WERI-Rb-1 (cell line): ENCODE measurements at regions not wholly inside any gene's neighbourhood (a gene's known extent, or its start where the extent isn't known, plus 50 kb on each side); places are given as distances from the start of the nearest gene placed in this dataset.

ENCODE experiments used
- DNase-seq: peaks from one replicate; pipeline ENCODE4 v3.0.0-alpha.2; 2020
- H3K27ac ChIP-seq: fragments of 250-450 bp; sonication (Bioruptor Pico); 2 replicates; pipeline ENCODE4 v1.5.1; 2020; ENCODE audit warnings: mild to moderate bottlenecking, moderate library complexity
- H3K27me3 ChIP-seq: fragments of 250-450 bp; sonication (Bioruptor Pico); 2 replicates; pipeline ENCODE4 v1.5.1; 2021; ENCODE audit warnings: mild to moderate bottlenecking, low read depth, moderate library complexity; ENCODE audit not compliant: insufficient read depth, severe bottlenecking
- H3K36me3 ChIP-seq: fragments of 250-450 bp; sonication (Bioruptor Pico); 2 replicates; pipeline ENCODE4 v1.5.1; 2020; ENCODE audit warnings: mild to moderate bottlenecking, moderate library complexity
- H3K4me3 ChIP-seq: 2 replicates; pipeline ENCODE4 v1.5.1; 2011; ENCODE audit warnings: low read depth, mild to moderate bottlenecking, control low read depth, low read length
- H3K9me3 ChIP-seq: fragments of 250-450 bp; sonication (Bioruptor Pico); 2 replicates; pipeline ENCODE4 v1.5.1; 2021; ENCODE audit warnings: mild to moderate bottlenecking, moderate library complexity; ENCODE audit not compliant: severe bottlenecking
- CTCF ChIP-seq: IDR thresholded peaks from 2 replicates; pipeline ENCODE4 v1.5.1; 2011; ENCODE audit warnings: low read depth, mild to moderate bottlenecking, control low read depth, inconsistent platforms, low read length

- no peaks in the 10 kb centered on the region for H3K27me3 ChIP-seq
- H3K27ac ChIP-seq: no peak overlapping the region
- no peak for DNase-seq
- no peak overlapping the region for H3K4me3 ChIP-seq
- H3K9me3 ChIP-seq: no peaks in the 10 kb centered on the region
- no peaks in the 10 kb centered on the region for H3K36me3 ChIP-seq
- no peak for TF ChIP-seq CTCF
Measured at GRCh38 chr1:245046769-245047168, 108.0 kb upstream of the KIF26B start.

DNA sequence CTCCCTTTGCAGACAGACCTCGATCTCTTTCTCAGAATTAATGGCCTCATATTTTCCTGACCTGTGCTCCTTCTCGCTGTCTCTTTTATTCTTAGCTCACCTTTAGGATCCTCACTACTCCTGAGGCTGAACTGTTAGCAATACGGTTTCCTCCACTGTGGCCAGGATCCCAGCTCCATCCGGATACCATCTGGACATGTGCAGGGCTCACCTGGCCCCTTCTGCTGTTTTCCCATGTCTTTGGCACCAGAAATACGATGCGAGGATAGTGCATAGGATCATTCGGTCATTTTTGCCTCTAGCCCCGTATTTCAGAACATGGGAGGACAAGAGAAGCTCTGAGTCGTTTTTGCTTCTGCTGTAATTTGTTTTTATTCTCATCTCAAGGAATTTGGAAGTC, 108.5 kb upstream of the KIF26B start:
- Histone ChIP-seq H3K9me3 (no peaks in the 10 kb centered on the region), H3K4me3 (no peak overlapping the region), H3K27me3 (no peaks in the 10 kb centered on the region), H3K36me3 (no peaks in the 10 kb centered on the region), H3K27ac (no peak overlapping the region)
- no peak for DNase-seq
- no peak for TF ChIP-seq CTCF

DNA sequence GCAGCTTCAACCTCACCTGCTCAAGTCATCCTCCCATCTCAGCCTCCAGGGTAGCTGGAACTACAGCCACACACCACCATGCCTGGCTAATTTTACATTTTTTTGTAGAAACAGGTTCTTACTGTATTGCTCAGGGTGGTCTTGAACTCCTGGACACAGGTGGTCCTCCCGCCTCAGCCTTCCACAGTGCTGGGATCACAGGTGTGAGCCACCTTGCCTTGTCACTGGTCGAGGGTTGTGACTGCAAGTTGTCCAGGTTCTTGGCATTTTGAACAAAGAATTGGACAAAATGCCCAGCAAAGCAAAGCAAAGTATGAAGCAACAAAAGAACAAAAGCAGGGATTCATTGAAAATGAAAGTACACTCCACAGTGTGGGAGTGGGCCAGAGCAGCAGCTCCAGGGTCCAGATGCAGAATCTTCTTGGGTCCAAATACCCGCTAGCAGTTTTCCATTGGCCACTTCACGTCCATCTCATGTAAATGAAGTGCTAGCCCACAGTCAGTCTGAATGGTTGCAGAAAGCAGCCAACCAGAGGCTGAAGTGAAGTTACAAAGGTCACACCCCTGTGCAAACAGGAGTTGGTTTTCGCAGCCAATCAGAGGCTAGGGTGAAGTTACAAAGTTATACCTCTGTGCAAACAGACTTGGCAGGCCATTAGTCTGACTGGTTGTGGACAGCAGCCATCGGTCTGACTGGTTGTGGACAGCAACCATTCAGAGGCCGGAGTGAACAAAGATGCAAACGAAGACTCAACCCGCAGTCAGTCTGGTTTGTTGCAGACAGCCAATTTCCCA, 109.5 kb upstream of the KIF26B start:
- no peak overlapping the region for H3K27ac ChIP-seq

GRCh38 chr1:245043611-245043940, 111.2 kb upstream of the KIF26B start:
- Histone ChIP-seq H3K27ac (no peak overlapping the region), H3K9me3 (no peaks in the 10 kb centered on the region), H3K4me3 (no peak overlapping the region), H3K36me3 (no peaks in the 10 kb centered on the region), H3K27me3 (no peaks in the 10 kb centered on the region)
- TF ChIP-seq CTCF: no peak
- no peak for DNase-seq

More for the DNA sequence above, 109.5 kb upstream of the KIF26B start:
- no peaks in the 10 kb centered on the region for H3K36me3 ChIP-seq
- no peaks in the 10 kb centered on the region for H3K27me3 ChIP-seq
- H3K4me3 ChIP-seq: no peak overlapping the region
- H3K9me3 ChIP-seq: no peaks in the 10 kb centered on the region
- TF ChIP-seq CTCF: no peak
- no peak for DNase-seq

GRCh38 chr1:245041058-245041698, 113.6 kb upstream of the KIF26B start:
- Histone ChIP-seq H3K27ac (no peak overlapping the region), H3K9me3 (peaks cover 3% of the 10 kb centered on the region), H3K4me3 (no peak overlapping the region), H3K27me3 (no peaks in the 10 kb centered on the region), H3K36me3 (no peaks in the 10 kb centered on the region)
- TF ChIP-seq CTCF: no peak
- no peak for DNase-seq

DNA sequence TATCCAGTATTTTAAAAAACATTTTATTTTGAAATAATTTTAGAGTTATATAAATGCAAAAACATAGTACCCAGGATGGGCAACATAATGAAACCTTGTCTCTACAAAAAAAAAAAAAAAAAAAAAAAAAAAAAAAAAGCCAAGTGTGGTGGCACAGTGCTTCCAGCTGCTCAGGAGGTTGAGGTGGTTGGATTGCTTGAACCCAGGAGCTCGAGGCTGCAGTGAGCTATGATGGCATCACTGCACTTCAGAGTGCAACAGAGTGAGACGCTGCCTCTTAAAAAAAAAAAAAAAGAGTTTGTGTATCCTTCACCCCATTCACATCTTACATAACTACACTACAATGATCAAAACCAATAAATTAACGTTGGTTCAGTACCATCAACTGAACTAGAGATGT, 115.6 kb upstream of the KIF26B start:
- H3K27ac ChIP-seq: no peak overlapping the region
- no peak for TF ChIP-seq CTCF
- no peaks in the 10 kb centered on the region for H3K27me3 ChIP-seq
- H3K36me3 ChIP-seq: no peaks in the 10 kb centered on the region
- no peak overlapping the region for H3K4me3 ChIP-seq
- peaks cover 3% of the 10 kb centered on the region for H3K9me3 ChIP-seq
- DNase-seq: no peak
